NCI-H446 (cell line): ENCODE measurements at regions not wholly inside any gene's neighbourhood (a gene's known extent, or its start where the extent isn't known, plus 50 kb on each side); places are given as distances from the start of the nearest gene placed in this dataset.

ENCODE experiments used
- DNase-seq, 2 experiments: peaks; one replicate each; lab custom pipeline; 2025; lab: John Stamatoyannopoulos, UW

GRCh38 chr5:2658447-2658846, 93.0 kb downstream of the IRX2 start:
- DNase-seq, result no peak

DNA sequence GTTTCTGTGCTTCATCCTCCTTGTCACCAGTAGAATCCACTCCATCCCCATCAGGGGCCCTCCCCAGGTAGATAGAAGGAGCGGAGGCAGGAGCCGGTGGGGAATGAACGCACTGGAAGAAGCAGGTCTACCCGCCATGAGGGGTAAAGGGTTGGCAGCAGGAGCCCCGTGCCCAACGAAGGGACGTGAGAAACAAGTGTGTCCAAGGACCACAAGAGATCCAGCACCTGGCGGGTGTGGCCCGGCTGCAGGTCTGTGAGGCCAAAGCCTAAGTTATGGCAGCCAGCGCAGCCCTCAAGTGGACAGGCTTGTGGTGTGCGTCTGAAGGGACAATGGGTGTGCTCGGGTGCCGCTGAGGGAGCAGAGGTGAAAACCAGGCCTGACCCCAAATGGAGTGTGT, 94.3 kb downstream of the IRX2 start:
- DNase-seq, result no peak

DNA sequence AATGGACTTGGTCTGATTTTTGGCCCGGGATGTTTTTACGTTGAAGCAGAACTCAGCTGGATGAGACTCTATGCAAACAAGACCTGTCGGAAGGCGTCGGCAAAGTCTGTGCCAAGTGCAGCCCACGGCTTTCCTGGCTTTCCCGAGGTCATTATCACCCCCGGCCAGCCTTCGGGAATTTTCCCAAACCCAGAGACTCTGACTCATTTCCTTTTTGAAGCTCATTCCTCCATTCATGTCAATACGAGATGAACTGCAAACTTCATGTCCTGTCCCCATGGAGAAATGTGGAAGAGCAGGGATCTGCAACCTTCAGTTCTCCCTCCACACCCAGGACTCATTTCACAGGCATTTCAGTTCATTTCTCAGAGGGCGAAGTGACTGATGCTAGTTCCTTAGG, 95.3 kb downstream of the IRX2 start:
- no peak for DNase-seq

DNA sequence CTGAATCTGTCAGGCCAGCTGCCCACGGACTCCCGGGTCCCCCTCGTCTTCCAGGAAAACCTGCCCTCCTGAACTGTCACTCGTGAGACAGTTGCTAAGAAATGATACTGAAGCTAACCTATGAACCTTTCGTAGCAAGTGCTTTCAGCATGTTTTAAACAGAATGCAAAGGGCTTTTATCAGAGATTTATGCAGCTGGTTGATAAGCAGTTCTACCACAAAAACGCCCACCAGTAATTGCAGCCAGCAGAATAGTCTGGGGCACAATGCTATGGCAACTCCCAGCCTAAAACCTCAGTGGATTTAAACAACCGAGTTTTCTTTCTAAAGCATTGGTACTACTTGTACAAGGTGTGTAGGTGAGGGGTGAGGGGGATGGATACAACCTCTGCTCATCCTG, 97.5 kb downstream of the IRX2 start:
- DNase-seq, result no peak

- DNase-seq, result no peak
Measured at GRCh38 chr5:2651116-2651515, 100.4 kb downstream of the IRX2 start.

GRCh38 chr5:2642684-2643345, 108.7 kb downstream of the IRX2 start:
- no peak for DNase-seq

GRCh38 chr5:2640717-2641116, 110.8 kb downstream of the IRX2 start:
- DNase-seq, result no peak

- no peak for DNase-seq
Measured at GRCh38 chr5:2639425-2639824, 112.1 kb downstream of the IRX2 start.

DNA sequence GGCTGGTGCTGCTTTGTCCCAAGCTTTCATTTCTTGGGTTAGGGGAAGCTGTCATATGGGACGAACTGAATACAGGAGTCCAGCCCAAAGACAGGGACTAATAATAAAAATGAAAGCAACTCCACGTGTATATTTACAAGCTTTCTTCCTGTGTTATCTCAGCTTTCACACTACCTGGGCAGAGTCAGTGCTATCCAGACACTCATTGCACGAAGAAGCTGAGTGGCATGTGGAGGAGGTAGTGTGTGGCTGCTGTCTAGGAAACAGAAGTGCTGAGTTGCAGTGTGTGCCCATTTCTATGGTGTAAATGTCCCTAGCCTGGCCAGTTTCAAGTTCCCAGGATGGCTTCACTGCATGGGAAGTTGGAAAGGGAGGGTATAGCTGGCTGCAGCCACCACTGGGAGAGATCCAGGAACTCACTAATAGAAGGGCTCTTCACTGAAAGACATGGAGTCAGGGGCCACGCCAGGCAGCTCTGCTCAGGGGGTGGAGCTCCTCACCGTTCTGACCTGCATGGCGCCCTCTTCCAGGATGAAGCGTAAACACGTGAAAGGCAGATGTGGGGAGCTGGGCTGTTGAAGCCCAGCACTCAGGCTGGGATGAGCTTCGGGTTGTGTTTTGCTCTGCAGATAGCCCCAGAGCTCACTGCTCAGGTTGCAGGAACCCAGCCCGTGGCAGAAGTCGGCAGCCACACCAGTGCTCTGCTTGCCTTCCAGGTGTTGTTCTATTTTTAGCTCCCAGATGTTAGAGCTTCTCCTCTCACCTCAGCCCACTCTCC, 116.9 kb downstream of the IRX2 start:
- DNase-seq, result no peak

DNA sequence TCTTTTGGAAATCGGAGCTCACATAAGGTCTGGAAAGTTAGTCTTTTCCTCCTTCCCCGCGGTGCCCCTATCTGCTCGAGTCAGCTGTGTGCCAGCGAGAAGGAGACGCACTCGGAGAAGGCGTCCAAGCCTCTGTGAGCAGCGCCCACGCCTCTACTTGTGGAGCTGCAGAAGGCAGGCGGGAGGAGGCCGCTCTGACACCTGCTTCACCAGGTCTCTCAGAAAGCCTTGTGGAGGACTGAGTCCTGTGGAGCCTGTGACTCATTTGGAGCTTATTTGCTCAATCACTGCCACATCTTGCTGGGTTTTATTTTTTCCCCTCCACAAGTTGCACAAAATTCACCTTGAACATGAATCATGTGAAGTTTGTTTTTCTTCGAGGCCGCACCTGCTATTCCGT, 117.5 kb downstream of the IRX2 start:
- no peak for DNase-seq

DNA sequence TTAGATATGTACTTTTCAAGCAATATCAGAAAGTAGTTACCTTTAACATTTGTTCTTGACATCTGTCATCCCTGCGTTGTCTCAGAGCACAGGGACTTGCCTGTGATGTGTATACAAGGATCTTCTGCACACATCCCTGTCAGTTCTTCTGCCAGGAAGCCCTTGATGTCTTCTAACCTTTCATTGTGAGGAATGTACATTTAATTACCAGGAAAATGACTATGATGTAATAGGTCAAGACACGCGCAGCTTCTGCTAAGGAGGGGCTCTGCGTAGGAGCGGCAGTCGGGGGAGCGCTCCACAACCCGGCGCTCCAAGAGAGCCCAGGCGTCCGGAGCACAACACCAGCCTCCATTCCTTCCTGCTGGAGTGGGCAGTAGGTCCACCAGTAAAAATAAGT, 119.7 kb downstream of the IRX2 start:
- DNase-seq, result no peak

GRCh38 chr5:2629045-2629444, 122.4 kb downstream of the IRX2 start:
- DNase-seq, result no peak

DNA sequence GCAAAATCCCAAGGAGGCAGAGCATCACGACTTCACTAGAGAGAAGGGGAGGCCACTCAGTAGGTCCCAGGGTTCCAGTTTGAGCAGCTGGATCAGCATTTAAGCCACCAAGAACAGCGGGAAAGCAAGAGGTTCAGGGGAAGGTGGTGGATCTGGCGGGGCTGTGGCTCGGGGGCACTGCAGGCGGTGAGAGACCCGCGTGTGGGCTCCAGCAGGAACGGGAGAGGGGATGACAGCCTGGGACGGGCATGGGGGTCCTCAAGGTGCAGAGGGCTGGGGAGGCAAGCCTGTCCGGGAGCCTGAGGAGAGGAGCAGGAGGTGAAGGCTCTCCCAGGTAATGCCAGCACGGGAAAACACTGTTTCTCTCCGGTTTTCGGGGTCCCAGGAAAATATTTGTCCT, 123.6 kb downstream of the IRX2 start:
- no peak for DNase-seq

GRCh38 chr5:2626572-2626971, 124.9 kb downstream of the IRX2 start:
- no peak for DNase-seq

DNA sequence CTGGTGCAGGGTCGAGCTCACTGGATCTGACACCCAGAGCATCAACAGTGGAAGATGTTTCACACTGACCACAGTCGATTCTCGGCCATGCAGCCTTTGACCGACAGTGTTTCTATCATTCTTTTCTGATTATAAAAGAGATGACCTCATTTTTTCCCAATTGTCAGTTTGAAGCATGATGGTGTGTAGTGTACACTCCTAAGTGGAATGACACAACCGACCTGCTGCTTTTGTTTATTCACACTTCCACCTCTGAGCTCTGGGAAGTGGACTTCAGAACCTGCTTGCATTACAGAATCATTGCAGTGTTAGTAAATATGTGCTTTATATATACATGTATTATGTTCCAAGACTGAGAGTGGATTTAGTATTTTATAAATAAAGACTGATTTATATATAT, 128.6 kb downstream of the IRX2 start:
- DNase-seq, result no peak

- no peak for DNase-seq
Measured at GRCh38 chr5:2621631-2622030, 129.8 kb downstream of the IRX2 start.

- DNase-seq, result no peak
Measured at GRCh38 chr5:2619216-2619615, 132.3 kb downstream of the IRX2 start.

GRCh38 chr5:2617461-2617860, 134.0 kb downstream of the IRX2 start:
- no peak for DNase-seq

- DNase-seq, result no peak
Measured at GRCh38 chr5:2615917-2616316, 135.6 kb downstream of the IRX2 start.

DNA sequence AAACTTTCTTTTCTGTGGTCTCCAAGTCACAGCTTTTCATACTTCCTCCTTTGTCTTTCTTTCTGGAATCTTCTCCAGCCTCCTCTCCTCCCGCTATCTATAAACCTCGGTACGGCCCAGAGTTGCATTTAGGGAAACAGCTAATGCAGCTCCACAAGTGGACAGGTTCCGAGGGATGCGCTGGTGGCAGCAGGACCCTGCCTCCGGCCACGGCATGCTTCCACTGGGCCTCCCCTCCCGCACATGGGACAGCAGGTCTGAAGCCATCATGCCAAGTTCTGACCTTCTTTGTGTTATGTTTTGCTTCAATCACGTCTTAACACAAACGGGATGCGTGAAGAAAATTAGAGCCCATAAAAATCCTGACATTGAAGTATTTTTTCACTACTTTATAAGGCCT, 136.9 kb downstream of the IRX2 start:
- DNase-seq, result no peak

- no peak for DNase-seq
Measured at GRCh38 chr5:2611659-2612058, 139.8 kb downstream of the IRX2 start.

GRCh38 chr5:2610986-2611385, 140.5 kb downstream of the IRX2 start:
- no peak for DNase-seq

- DNase-seq, result no peak
Measured at GRCh38 chr5:2608391-2608790, 143.1 kb downstream of the IRX2 start.

DNA sequence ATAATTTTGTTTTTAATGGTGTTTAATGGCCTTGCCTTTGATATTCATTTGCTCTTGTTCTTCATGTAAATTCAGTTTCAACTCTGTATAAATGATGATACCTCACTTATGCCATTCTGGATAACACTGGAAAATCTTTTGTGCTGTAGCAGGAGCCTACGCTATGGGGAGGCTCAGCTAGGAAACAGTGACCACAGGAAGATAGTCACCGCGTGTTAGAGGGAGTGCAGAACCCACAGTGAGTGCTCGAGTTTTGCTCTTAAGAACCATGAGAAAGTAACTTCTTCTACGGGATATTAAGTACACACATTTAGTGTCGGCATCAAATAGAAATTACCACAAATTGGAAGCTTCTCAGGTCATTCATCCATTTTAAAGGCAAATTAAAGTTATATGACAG, 143.9 kb downstream of the IRX2 start:
- DNase-seq, result no peak
